Duodenal mucosa (tissue), 2 donors: ENCODE measurements at regions not wholly inside any gene's neighbourhood (a gene's known extent, or its start where the extent isn't known, plus 50 kb on each side); places are given as distances from the start of the nearest gene placed in this dataset.

Experiments used
- H3K27ac ChIP-seq: one replicate; pipeline ENCODE4 v1.7.0; 2013; ENCODE audit warnings: low read depth, low read length
- H3K27me3 ChIP-seq, 2 donors: one replicate each; pipeline ENCODE4 v1.7.0; 2013; ENCODE audit warnings: low read length in 2 of 2, control low read depth in 1 of 2; ENCODE audit not compliant: insufficient read depth in 2 of 2, control insufficient read depth in 1 of 2
- H3K36me3 ChIP-seq, 2 donors: one replicate each; pipeline ENCODE4 v1.7.0; 2013; ENCODE audit warnings: low read length in 2 of 2, control low read depth in 1 of 2; ENCODE audit not compliant: insufficient read depth in 2 of 2, control insufficient read depth in 1 of 2
- H3K4me1 ChIP-seq, 2 donors: one replicate each; pipeline ENCODE4 v1.7.0; 2013; ENCODE audit warnings: low read length in 2 of 2, control low read depth in 1 of 2; ENCODE audit not compliant: insufficient read depth in 2 of 2, control insufficient read depth in 1 of 2
- H3K4me3 ChIP-seq, 2 donors: one replicate each; pipeline ENCODE4 v1.7.0; 2013; ENCODE audit warnings: low read length in 2 of 2, low read depth in 1 of 2
- H3K9ac ChIP-seq, 2 donors: one replicate each; pipeline ENCODE4 v1.7.0; 2013; ENCODE audit warnings: low read length in 2 of 2, low read depth in 1 of 2
- H3K9me3 ChIP-seq, 2 donors: one replicate each; pipeline ENCODE4 v1.7.0; 2013; ENCODE audit warnings: low read length in 2 of 2, control low read depth in 1 of 2; ENCODE audit not compliant: control insufficient read depth in 1 of 2

DNA sequence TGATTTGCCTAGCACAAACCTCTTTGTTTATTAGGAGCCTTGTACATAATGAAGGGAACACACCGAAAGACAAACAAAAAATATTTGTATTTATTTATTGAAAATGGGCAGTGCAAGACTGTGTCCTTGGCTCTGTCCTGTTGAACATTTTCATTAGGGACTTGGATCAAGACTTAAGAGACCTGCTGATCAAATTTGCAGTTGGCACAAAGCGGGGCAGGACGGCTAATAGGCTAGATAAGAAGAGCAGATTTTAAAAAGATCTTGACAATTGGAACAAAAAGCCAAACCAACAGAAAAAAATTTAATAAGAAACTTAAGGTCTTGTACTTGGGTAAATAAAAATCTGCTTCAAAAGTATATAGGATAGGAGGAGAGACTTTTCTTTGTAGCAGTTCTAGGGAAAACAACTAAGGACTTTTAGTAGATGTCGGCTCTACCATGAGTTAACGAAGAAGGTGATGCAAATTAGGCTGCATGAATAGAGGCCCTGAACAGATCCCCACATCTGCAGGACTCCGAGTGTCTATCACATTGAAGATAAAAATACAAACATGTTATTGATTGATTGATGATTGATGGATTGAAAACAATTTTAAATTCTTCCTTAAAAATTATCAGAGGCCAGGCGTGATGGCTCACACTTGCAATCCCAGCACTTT is 124.1 kb upstream of the SPACA1 start:
- no peak overlapping the region for H3K9ac ChIP-seq
- H3K36me3 ChIP-seq = no peaks in the 10 kb centered on the region
- H3K9me3 ChIP-seq = no peaks in the 10 kb centered on the region
- H3K27ac ChIP-seq = no peak overlapping the region
- H3K4me3 ChIP-seq = no peak overlapping the region
- no peaks in the 10 kb centered on the region for H3K4me1 ChIP-seq
- H3K27me3 ChIP-seq = no peaks in the 10 kb centered on the region

DNA sequence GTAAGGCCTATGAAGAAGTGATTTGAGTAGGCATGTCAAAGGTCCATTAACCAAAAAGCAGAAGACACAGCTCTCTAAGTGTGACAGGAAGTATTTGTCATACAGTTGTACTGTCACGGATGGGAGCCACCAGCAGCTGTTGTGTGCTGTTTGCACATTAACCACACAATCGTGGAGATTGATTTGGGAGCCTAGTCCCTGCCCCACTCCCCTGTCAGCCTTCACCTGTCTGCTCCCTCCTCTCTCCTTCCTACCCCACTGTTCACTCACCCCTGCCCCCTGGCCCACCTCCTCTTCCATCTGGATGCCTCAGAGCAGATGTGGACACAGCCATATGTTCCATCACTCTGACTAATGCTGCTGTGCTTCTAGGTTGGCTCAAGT is 124.7 kb upstream of the SPACA1 start:
- Histone ChIP-seq H3K27ac (no peak overlapping the region), H3K27me3 (no peaks in the 10 kb centered on the region), H3K4me3 (no peak overlapping the region), H3K4me1 (no peaks in the 10 kb centered on the region), H3K9me3 (no peaks in the 10 kb centered on the region), H3K9ac (no peak overlapping the region), H3K36me3 (no peaks in the 10 kb centered on the region)

- H3K9me3 ChIP-seq = no peaks in the 10 kb centered on the region
- H3K4me1 ChIP-seq = no peaks in the 10 kb centered on the region
- no peak overlapping the region for H3K27ac ChIP-seq
- no peak overlapping the region for H3K9ac ChIP-seq
- no peak overlapping the region for H3K4me3 ChIP-seq
- no peaks in the 10 kb centered on the region for H3K27me3 ChIP-seq
- H3K36me3 ChIP-seq = no peaks in the 10 kb centered on the region
Measured at GRCh38 chr6:87922196-87922946, 125.3 kb upstream of the SPACA1 start.

DNA sequence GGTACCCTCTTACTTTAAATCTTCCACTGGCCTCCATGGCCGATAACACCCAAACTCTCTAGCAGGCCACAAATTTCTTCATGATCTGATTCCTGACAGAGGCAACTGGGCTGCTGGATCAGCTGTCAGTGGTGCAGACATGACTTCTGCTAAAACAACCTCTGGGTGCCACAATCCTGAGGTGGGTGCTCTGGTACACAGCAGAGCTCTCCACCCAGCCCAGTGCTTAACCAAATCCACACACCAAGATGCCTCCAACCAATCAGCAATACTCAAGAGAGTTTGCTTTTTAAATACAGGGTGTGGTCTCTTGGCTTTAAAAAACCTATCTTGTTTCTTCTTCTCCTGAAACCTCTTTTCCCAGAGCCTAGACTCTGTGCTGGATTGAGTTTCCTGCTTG is 126.6 kb upstream of the SPACA1 start:
- Histone ChIP-seq H3K4me3 (no peak overlapping the region), H3K9ac (no peak overlapping the region), H3K36me3 (no peaks in the 10 kb centered on the region), H3K27ac (no peak overlapping the region), H3K4me1 (no peaks in the 10 kb centered on the region), H3K27me3 (no peaks in the 10 kb centered on the region), H3K9me3 (no peaks in the 10 kb centered on the region)

DNA sequence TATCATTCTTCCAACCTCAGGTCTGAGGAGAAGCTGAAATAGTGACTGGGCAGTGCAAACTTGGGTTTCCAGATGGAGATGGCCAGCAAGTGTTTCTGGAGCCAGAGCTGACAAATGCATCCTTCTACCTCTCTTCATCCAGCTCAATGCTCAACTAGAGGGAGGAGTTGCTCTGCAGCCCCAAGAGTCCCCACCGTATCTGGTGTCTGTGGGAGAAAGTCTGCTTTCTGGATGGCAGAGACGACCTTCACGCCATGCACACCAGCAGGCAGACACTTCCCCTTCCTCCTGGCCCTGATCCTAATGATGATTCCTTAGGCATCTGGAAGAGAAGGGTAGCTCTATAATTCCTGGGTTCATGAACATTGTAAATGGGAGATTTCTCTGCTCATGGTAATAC is 127.4 kb upstream of the SPACA1 start:
- no peaks in the 10 kb centered on the region for H3K4me1 ChIP-seq
- no peaks in the 10 kb centered on the region for H3K9me3 ChIP-seq
- no peak overlapping the region for H3K9ac ChIP-seq
- H3K36me3 ChIP-seq = no peaks in the 10 kb centered on the region
- no peaks in the 10 kb centered on the region for H3K27me3 ChIP-seq
- no peak overlapping the region for H3K4me3 ChIP-seq
- no peak overlapping the region for H3K27ac ChIP-seq

- H3K4me1 ChIP-seq = no peaks in the 10 kb centered on the region
- no peak overlapping the region for H3K27ac ChIP-seq
- H3K9me3 ChIP-seq = no peaks in the 10 kb centered on the region
- H3K36me3 ChIP-seq = no peaks in the 10 kb centered on the region
- no peaks in the 10 kb centered on the region for H3K27me3 ChIP-seq
- no peak overlapping the region for H3K4me3 ChIP-seq
- no peak overlapping the region for H3K9ac ChIP-seq
Measured at GRCh38 chr6:87919416-87919815, 128.2 kb upstream of the SPACA1 start.

GRCh38 chr6:87919001-87919400 is 128.6 kb upstream of the SPACA1 start:
- Histone ChIP-seq H3K27me3 (no peaks in the 10 kb centered on the region), H3K4me1 (no peaks in the 10 kb centered on the region), H3K4me3 (no peak overlapping the region), H3K27ac (no peak overlapping the region), H3K36me3 (no peaks in the 10 kb centered on the region), H3K9me3 (no peaks in the 10 kb centered on the region), H3K9ac (no peak overlapping the region)

DNA sequence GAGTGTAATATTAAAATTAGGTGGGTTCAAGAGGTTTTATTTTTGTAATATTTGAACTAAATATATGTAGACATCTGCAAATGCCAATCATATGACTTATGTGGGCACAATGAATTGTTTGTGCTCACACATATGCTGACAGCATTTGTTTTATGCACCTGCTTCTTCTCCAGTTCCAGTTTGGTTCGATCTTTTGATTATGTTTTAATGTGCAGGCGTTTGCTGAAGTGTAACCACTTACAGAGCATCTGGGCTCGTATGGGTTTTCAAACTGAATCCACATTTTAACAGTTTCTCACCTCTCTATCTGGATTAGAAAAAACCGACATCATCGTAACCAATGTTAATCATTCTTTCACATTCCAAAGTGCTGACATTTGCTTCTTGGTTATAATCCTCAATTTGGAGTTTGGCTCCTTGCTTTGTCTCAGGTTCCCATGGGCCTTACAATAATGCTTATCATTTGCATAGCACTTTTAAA is 129.1 kb upstream of the SPACA1 start:
- H3K9ac ChIP-seq = no peak overlapping the region
- H3K27me3 ChIP-seq = no peaks in the 10 kb centered on the region
- no peak overlapping the region for H3K4me3 ChIP-seq
- no peak overlapping the region for H3K27ac ChIP-seq
- H3K36me3 ChIP-seq = no peaks in the 10 kb centered on the region
- no peaks in the 10 kb centered on the region for H3K4me1 ChIP-seq
- H3K9me3 ChIP-seq = no peaks in the 10 kb centered on the region

DNA sequence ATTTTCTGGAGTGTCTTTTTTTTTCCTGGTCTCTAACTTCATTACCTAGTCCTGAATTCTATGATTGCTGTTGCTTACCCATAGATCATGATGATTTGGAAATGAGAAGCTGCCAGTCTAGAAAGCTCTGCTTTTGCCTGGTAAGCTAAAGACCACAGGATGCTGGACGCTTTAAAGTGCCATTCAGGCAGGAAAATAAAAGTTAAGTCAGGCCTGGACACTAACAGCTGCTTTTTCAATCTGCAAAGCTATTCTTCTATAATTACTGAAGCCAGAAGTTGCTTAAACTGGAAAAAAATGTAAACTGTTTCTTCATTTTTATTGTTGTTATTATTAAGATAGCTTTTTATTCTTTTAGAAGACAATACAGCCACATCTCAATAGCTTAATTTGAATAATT is 129.8 kb upstream of the SPACA1 start:
- no peaks in the 10 kb centered on the region for H3K4me1 ChIP-seq
- H3K27ac ChIP-seq = no peak overlapping the region
- no peak overlapping the region for H3K4me3 ChIP-seq
- no peaks in the 10 kb centered on the region for H3K27me3 ChIP-seq
- H3K9me3 ChIP-seq = no peaks in the 10 kb centered on the region
- H3K9ac ChIP-seq = no peak overlapping the region
- H3K36me3 ChIP-seq = no peaks in the 10 kb centered on the region

DNA sequence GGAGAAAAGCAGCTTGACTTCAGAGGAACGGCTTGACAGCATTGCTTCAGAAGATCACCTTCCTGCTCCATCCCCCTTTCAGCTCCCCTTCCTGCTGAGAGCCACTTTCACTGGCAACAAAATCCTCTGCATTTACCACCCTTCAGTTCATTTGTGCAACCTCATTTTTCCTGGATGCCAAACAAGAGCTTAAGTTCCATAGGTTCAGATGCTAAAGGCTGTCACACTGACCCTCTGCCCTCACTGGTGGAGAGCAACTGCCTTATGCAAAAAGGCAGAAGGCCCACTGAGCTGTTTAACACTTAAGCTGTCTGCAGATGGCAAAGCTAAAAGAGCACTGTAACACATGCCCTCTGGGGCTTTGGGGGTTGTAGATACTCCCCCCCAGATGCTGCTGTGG is 131.2 kb upstream of the SPACA1 start:
- Histone ChIP-seq H3K9ac (no peak overlapping the region), H3K27ac (no peak overlapping the region), H3K4me3 (no peak overlapping the region), H3K36me3 (no peaks in the 10 kb centered on the region), H3K4me1 (no peaks in the 10 kb centered on the region), H3K9me3 (no peaks in the 10 kb centered on the region), H3K27me3 (no peaks in the 10 kb centered on the region)
